Glomerular visceral epithelial cell (primary cell): ENCODE measurements at regions not wholly inside any gene's neighbourhood (a gene's known extent, or its start where the extent isn't known, plus 50 kb on each side); places are given as distances from the start of the nearest gene placed in this dataset.

Source experiments
- DNase-seq: peaks from one replicate; pipeline ENCODE4 v3.0.0-alpha.2; 2016; ENCODE audit errors: extremely low spot score

- no peak for DNase-seq
Observed at GRCh38 chr11:29310725-29311342, 706.0 kb downstream of the KCNA4 start.

GRCh38 chr11:29309992-29310391 is 706.8 kb downstream of the KCNA4 start:
- DNase-seq, result peak; percentile 67

GRCh38 chr11:29306527-29306926 is 710.3 kb downstream of the KCNA4 start:
- DNase-seq, result peak; percentile 76

- no peak for DNase-seq
Observed at GRCh38 chr11:29305456-29306232, 711.2 kb downstream of the KCNA4 start.

- DNase-seq, result peak; percentile 44
Observed at GRCh38 chr11:29300420-29300819, 716.4 kb downstream of the KCNA4 start.

- DNase-seq, result no peak
Observed at GRCh38 chr11:29296680-29297079, 720.1 kb downstream of the KCNA4 start.

GRCh38 chr11:29293825-29294224 is 723.0 kb downstream of the KCNA4 start:
- DNase-seq, result no peak

- DNase-seq, result peak; percentile 92
Observed at GRCh38 chr11:29282088-29282487, 734.7 kb downstream of the KCNA4 start.

GRCh38 chr11:29281271-29281777 is 735.5 kb downstream of the KCNA4 start:
- no peak for DNase-seq

GRCh38 chr11:29280452-29280851 is 736.4 kb downstream of the KCNA4 start:
- peak; percentile 62 for DNase-seq

- DNase-seq, result no peak
Observed at GRCh38 chr11:29279716-29280115, 737.1 kb downstream of the KCNA4 start.

- DNase-seq, result peak; percentile 48
Observed at GRCh38 chr11:29272019-29272654, 744.7 kb downstream of the KCNA4 start.

GRCh38 chr11:29271616-29272015 is 745.2 kb downstream of the KCNA4 start:
- DNase-seq, result no peak

- no peak for DNase-seq
Observed at GRCh38 chr11:29268733-29269132, 748.1 kb downstream of the KCNA4 start.

- no peak for DNase-seq
Observed at GRCh38 chr11:29265792-29266191, 751.0 kb downstream of the KCNA4 start.

- DNase-seq, result no peak
Observed at GRCh38 chr11:29265381-29265780, 751.4 kb downstream of the KCNA4 start.

- no peak for DNase-seq
Observed at GRCh38 chr11:29263971-29264682, 752.7 kb downstream of the KCNA4 start.

GRCh38 chr11:29261831-29262230 is 755.0 kb downstream of the KCNA4 start:
- DNase-seq, result no peak

- peak; percentile 61 for DNase-seq
Observed at GRCh38 chr11:29260939-29261705, 755.7 kb downstream of the KCNA4 start.

GRCh38 chr11:29258411-29258810 is 758.4 kb downstream of the KCNA4 start:
- DNase-seq, result no peak

- no peak for DNase-seq
Observed at GRCh38 chr11:29256580-29256979, 760.2 kb downstream of the KCNA4 start.
